ENCODE measurements at regions not wholly inside any gene's neighbourhood (a gene's known extent, or its start where the extent isn't known, plus 50 kb on each side); places are given as distances from the start of the nearest gene placed in this dataset.
A peak's percentile ranks its signal among the peaks of the same experiment; 100 is the strongest.

DNA sequence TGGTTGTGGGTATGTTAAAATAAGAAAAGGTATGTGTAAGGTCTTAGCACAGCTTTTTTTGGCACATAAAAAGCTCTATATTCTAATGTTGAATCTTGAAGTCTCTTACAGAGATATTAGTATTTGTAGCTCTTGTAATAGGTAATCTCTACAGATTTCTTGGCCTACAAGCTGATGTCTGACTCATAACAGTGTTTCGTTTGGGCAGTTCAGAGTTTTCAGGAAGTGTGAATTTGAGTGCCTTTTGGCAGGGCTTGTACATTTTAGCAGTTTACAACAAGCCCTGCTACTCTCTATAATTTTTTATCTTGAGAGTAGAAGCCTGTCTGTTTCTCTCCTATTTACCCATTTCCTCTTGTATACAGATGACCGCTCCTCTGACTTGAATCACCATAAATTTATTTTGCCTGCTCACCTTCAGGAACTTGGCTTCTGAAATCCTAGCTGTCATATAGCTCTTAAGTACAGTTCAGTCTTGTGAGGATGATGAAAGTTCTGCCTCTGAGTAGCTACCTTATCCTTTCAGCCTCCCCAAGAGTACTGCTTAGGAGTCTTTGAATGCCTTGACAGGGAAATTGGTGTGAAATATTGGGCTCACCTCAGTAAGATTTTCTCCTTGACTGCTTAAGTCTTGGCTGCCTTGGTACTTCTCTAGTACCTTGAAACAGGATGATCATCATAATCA is 419.9 kb upstream of the RARB start:
- BruUV-seq (replicated peaks): no TSS peak
- ChIA-PET SMC1A (ENCODE audit: uncharacterized antibody, unreplicated experiment) (no interaction called here), CTCF (interaction anchor here (0.9 kb wide), 1 partner anchor 25 kb away, joined by 3 read pairs; no protein-coding TSS in a partner anchor), POLR2A (no interaction called here), RAD21 (ENCODE audit: unreplicated experiment) (no interaction called here)
- FAIRE-seq (no peak), ATAC-seq (peak; percentile 90), DNase-seq (ENCODE audit: low read depth, low spot score) (peak; percentile 15)
- Histone ChIP-seq H3K4me1 (ENCODE audit: control insufficient read depth, insufficient read depth, low read length) (no peaks in the 10 kb centered on the region; the same call in 1 of the 2 replicates), H3K4me2 (ENCODE audit: control insufficient read depth, insufficient read depth) (0 out of 2 replicates have a peak overlapping the region, but pooled peaks have one; percentile 25), H3K27me3 (replicated peaks in 1 of 2; ENCODE audit: control insufficient read depth in 2 of 2, insufficient read depth in 2 of 2, low read length in 1 of 2) (no peaks in the 10 kb centered on the region), H3K27ac (ENCODE audit: control insufficient read depth, insufficient read depth) (no peak overlapping the region), H2AFZ (ENCODE audit: control insufficient read depth, low read depth, low read length) (no peak overlapping the region), H3K9ac (ENCODE audit: control insufficient read depth, insufficient read depth, low read length) (no peak overlapping the region), H3K4me3 (no peak overlapping the region), H4K20me1 (ENCODE audit: control insufficient read depth, insufficient read depth) (no peaks in the 10 kb centered on the region), H3K79me2 (ENCODE audit: control insufficient read depth, insufficient read depth, low read length) (no peaks in the 10 kb centered on the region), H3K9me3 (replicated peaks; ENCODE audit: control insufficient read depth, insufficient read depth, low read length) (no peaks in the 10 kb centered on the region), H3K36me3 (ENCODE audit: control insufficient read depth in 2 of 2, insufficient read depth in 2 of 2, low read length in 1 of 2) (no peaks in the 10 kb centered on the region)
- intact Hi-C loops (cut with micrococcal nuclease; ENCODE audit: unreplicated experiment): no loop called here
- TF ChIP-seq IRF4 (IDR thresholded peaks at IDR 0.05; ENCODE audit: low read depth, low read length) (peak; percentile 63; the same call in 1 of the 2 replicates), CREB1 (IDR thresholded peaks at IDR 0.05; ENCODE audit: low read depth) (no peak), RUNX3 (IDR thresholded peaks at IDR 0.05; ENCODE audit: low read length) (peak; percentile 28; the same call in 1 of the 2 replicates), SPI1 (IDR thresholded peaks at IDR 0.05; ENCODE audit: borderline replicate concordance, insufficient read depth, low read depth, low read length) (peak; percentile 63; the same call in 1 of the 2 replicates), JUNB (IDR thresholded peaks at IDR 0.05) (peak; percentile 62)
- TF ChIP-seq, protein P1, sequence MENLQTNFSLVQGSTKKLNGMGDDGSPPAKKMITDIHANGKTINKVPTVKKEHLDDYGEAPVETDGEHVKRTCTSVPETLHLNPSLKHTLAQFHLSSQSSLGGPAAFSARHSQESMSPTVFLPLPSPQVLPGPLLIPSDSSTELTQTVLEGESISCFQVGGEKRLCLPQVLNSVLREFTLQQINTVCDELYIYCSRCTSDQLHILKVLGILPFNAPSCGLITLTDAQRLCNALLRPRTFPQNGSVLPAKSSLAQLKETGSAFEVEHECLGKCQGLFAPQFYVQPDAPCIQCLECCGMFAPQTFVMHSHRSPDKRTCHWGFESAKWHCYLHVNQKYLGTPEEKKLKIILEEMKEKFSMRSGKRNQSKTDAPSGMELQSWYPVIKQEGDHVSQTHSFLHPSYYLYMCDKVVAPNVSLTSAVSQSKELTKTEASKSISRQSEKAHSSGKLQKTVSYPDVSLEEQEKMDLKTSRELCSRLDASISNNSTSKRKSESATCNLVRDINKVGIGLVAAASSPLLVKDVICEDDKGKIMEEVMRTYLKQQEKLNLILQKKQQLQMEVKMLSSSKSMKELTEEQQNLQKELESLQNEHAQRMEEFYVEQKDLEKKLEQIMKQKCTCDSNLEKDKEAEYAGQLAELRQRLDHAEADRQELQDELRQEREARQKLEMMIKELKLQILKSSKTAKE (IDR thresholded peaks at IDR 0.05; ENCODE audit: low read depth, poor library complexity, severe bottlenecking): no peak
- 21% methylated on average over 2 of the region's 2 CpGs for WGBS (ENCODE audit: insufficient coverage, insufficient replicate concordance, low lambda C conversion rate, missing lambda C conversion rate)
- in situ Hi-C loops (cut with MboI): no loop called here

All from GM12878 (cell line).